ENCODE measurements at regions not wholly inside any gene's neighbourhood (a gene's known extent, or its start where the extent isn't known, plus 50 kb on each side); places are given as distances from the start of the nearest gene placed in this dataset.

- peak; percentile 29; the same call in 1 of the 2 replicates for TF ChIP-seq RUNX3 (IDR thresholded peaks at IDR 0.05; ENCODE audit: low read length)
- 0 out of 2 replicates have a peak, but pooled peaks have one; percentile 22 for TF ChIP-seq IRF4 (IDR thresholded peaks at IDR 0.05; ENCODE audit: low read depth, low read length)
- peak; percentile 88 for TF ChIP-seq DPF2 (IDR thresholded peaks at IDR 0.05)
- TF ChIP-seq GATAD2B (conservative IDR thresholded peaks at IDR 0.05; ENCODE audit: low read depth), result 0 out of 2 replicates have a peak, but pooled peaks have one; percentile 27
- no peak for TF ChIP-seq CBX5 (IDR thresholded peaks at IDR 0.05; ENCODE audit: low read depth)
- TF ChIP-seq CREM (IDR thresholded peaks at IDR 0.05; ENCODE audit: low read depth), result no peak
- TF ChIP-seq E2F4 (IDR thresholded peaks at IDR 0.05; ENCODE audit: low read depth, low read length), result no peak
- TF ChIP-seq MEF2B (IDR thresholded peaks at IDR 0.05; ENCODE audit: partially characterized antibody, poor library complexity, severe bottlenecking), result peak; percentile 45
- TF ChIP-seq BMI1 (IDR thresholded peaks at IDR 0.05; ENCODE audit: borderline replicate concordance), result 0 out of 2 replicates have a peak, but pooled peaks have one; percentile 27
- no peak for TF ChIP-seq TCF3 (IDR thresholded peaks at IDR 0.05; ENCODE audit: borderline replicate concordance, insufficient read depth, low read depth, low read length)
- peak; percentile 49 for TF ChIP-seq MTA2 (IDR thresholded peaks at IDR 0.05; ENCODE audit: low read depth)
- no peak for TF ChIP-seq CBFB (IDR thresholded peaks at IDR 0.05; ENCODE audit: low read depth)
- TF ChIP-seq POLR2A (IDR thresholded peaks at IDR 0.05; ENCODE audit: low read depth, low read length), result no peak
- TF ChIP-seq ZNF217 (IDR thresholded peaks at IDR 0.05), result 0 out of 2 replicates have a peak, but pooled peaks have one; percentile 39
- peak; percentile 52 to 68; a peak in 3 of 4 replicates for TF ChIP-seq IKZF2 (IDR thresholded peaks at IDR 0.05)
- TF ChIP-seq WRNIP1 (IDR thresholded peaks at IDR 0.05; ENCODE audit: borderline replicate concordance, low read depth, low read length), result no peak
- TF ChIP-seq MYC (IDR thresholded peaks at IDR 0.05; ENCODE audit: insufficient read depth, insufficient read length, insufficient replicate concordance, low read length, severe bottlenecking), result no peak
- peak; percentile 77 for TF ChIP-seq IKZF1 (conservative IDR thresholded peaks at IDR 0.05)
- TF ChIP-seq POU2F2 (IDR thresholded peaks at IDR 0.05; ENCODE audit: borderline replicate concordance, low read depth, low read length), result no peak
- TF ChIP-seq IRF3 (IDR thresholded peaks at IDR 0.05), result no peak
These were observed 381.5 kb downstream of the OMA1 start (continued) for GRCh38 chr1:58165073-58165472.

Data from GM12878 (cell line).